HEK293 (cell line): ENCODE measurements at regions not wholly inside any gene's neighbourhood (a gene's known extent, or its start where the extent isn't known, plus 50 kb on each side); places are given as distances from the start of the nearest gene placed in this dataset.

Source experiments
- CTCF ChIA-PET: fragments of 350-600 bp; formaldehyde crosslinking; extraction: SDS; loops from one replicate; lab custom pipeline; 2021; ENCODE audit warnings: antibody characterized with exemption; lab: Yijun Ruan, JAX
- POLR2A ChIA-PET: fragments of 300-600 bp; formaldehyde crosslinking; extraction: SDS; loops from one replicate; lab custom pipeline; 2020; ENCODE audit warnings: antibody characterized with exemption, inconsistent platforms; lab: Yijun Ruan, JAX
- H3K27ac ChIP-seq: fragments of 200-500 bp; sonication (Bioruptor generic); 2 replicates; pipeline ENCODE4 v1.5.1; 2014; ENCODE audit warnings: low read depth, low read length, control low read depth, inconsistent platforms; ENCODE audit errors: extremely low read depth
- H3K36me3 ChIP-seq, 2 experiments: fragments of 200-500 bp in 1 of 2; sonication (Bioruptor generic) in 1 of 2; 1 replicate in 1 of 2; 2 replicates in 1 of 2; pipeline ENCODE4 v1.5.1; 2014 to 2017; ENCODE audit warnings: inconsistent platforms in 2 of 2, low read length in 2 of 2; ENCODE audit not compliant: control insufficient read depth in 2 of 2, insufficient read depth in 1 of 2
- H3K4me1 ChIP-seq: fragments of 200-500 bp; sonication (Bioruptor generic); 2 replicates; pipeline ENCODE4 v1.5.1; 2014; ENCODE audit warnings: mild to moderate bottlenecking, low read length, inconsistent platforms; ENCODE audit not compliant: control insufficient read depth, insufficient read depth
- H3K4me3 ChIP-seq: 2 replicates; pipeline ENCODE4 v1.5.1; 2011; ENCODE audit warnings: low read depth, mild to moderate bottlenecking, control low read depth, low read length, moderate library complexity
- H3K9me3 ChIP-seq: fragments of 200-500 bp; sonication (Bioruptor generic); 2 replicates; pipeline ENCODE4 v1.5.1; 2014; ENCODE audit warnings: low read depth, low read length, inconsistent platforms; ENCODE audit not compliant: control insufficient read depth, insufficient read depth
- EGR2 ChIP-seq: fragments of 450-650 bp; formaldehyde crosslinking; IDR thresholded peaks from 2 replicates; pipeline ENCODE4 v1.5.1; 2016; ENCODE audit warnings: low read depth, missing biosample characterization, missing genetic modification characterization
- KLF8 ChIP-seq: fragments of 450-650 bp; formaldehyde crosslinking; IDR thresholded peaks from 2 replicates; pipeline ENCODE4 v1.5.1; 2016; ENCODE audit warnings: missing biosample characterization, missing genetic modification characterization
- SP3 ChIP-seq: fragments of 450-650 bp; formaldehyde crosslinking; IDR thresholded peaks from 2 replicates; pipeline ENCODE4 v1.5.1; 2016; ENCODE audit warnings: missing biosample characterization, missing genetic modification characterization
- ZBTB21 ChIP-seq: fragments of 450-650 bp; formaldehyde crosslinking; IDR thresholded peaks from 2 replicates; pipeline ENCODE4 v1.5.1; 2017; ENCODE audit warnings: missing biosample characterization, missing genetic modification characterization
- ZBTB8A ChIP-seq: fragments of 450-650 bp; formaldehyde crosslinking; IDR thresholded peaks from 2 replicates; pipeline ENCODE4 v1.5.1; 2016; ENCODE audit warnings: missing biosample characterization, missing genetic modification characterization
- ZFP37 ChIP-seq: fragments of 450-650 bp; formaldehyde crosslinking; IDR thresholded peaks from 2 replicates; pipeline ENCODE4 v1.5.1; 2016; ENCODE audit warnings: missing biosample characterization, missing genetic modification characterization
- ZNF140 ChIP-seq: fragments of 450-650 bp; formaldehyde crosslinking; IDR thresholded peaks from 2 replicates; pipeline ENCODE4 v1.5.1; 2016; ENCODE audit warnings: missing biosample characterization, missing genetic modification characterization
- ZNF169 ChIP-seq: fragments of 450-650 bp; formaldehyde crosslinking; IDR thresholded peaks from 2 replicates; pipeline ENCODE4 v1.5.1; 2016; ENCODE audit warnings: missing biosample characterization, missing genetic modification characterization
- ZNF214 ChIP-seq: fragments of 450-650 bp; formaldehyde crosslinking; IDR thresholded peaks from 2 replicates; pipeline ENCODE4 v1.5.1; 2017; ENCODE audit warnings: missing biosample characterization, mild to moderate bottlenecking, missing genetic modification characterization, borderline replicate concordance
- ZNF223 ChIP-seq: fragments of 450-650 bp; formaldehyde crosslinking; IDR thresholded peaks from 2 replicates; pipeline ENCODE4 v1.5.1; 2016; ENCODE audit warnings: missing biosample characterization, missing genetic modification characterization
- ZNF248 ChIP-seq: fragments of 450-650 bp; formaldehyde crosslinking; IDR thresholded peaks from 2 replicates; pipeline ENCODE4 v1.5.1; 2017; ENCODE audit warnings: missing biosample characterization, missing genetic modification characterization
- ZNF274 ChIP-seq, 2 experiments: fragments of 200-500 bp in 1 of 2; fragments of 450-650 bp in 1 of 2; sonication (Bioruptor generic) in 1 of 2; formaldehyde crosslinking in 1 of 2; IDR thresholded peaks; 2 replicates each; pipeline versions ENCODE4 v1.5.1 to v1.6.1; 2014 to 2016; ENCODE audit warnings: borderline replicate concordance in 1 of 2, inconsistent platforms in 1 of 2, low read length in 1 of 2, missing biosample characterization in 1 of 2, missing genetic modification characterization in 1 of 2
- ZNF324 ChIP-seq: fragments of 450-650 bp; formaldehyde crosslinking; IDR thresholded peaks from 2 replicates; pipeline ENCODE4 v1.5.1; 2016; ENCODE audit warnings: missing biosample characterization, missing genetic modification characterization
- ZNF423 ChIP-seq: fragments of 450-650 bp; formaldehyde crosslinking; IDR thresholded peaks from 2 replicates; pipeline ENCODE4 v1.5.1; 2016; ENCODE audit warnings: missing biosample characterization, missing genetic modification characterization
- ZNF449 ChIP-seq: fragments of 450-650 bp; formaldehyde crosslinking; IDR thresholded peaks from 2 replicates; pipeline ENCODE4 v1.5.1; 2017; ENCODE audit warnings: missing biosample characterization, mild to moderate bottlenecking, missing genetic modification characterization, moderate library complexity
- ZNF560 ChIP-seq: fragments of 450-650 bp; formaldehyde crosslinking; IDR thresholded peaks from 2 replicates; pipeline ENCODE4 v1.5.1; 2017; ENCODE audit warnings: missing biosample characterization, missing genetic modification characterization, borderline replicate concordance
- ZNF571 ChIP-seq: fragments of 450-650 bp; formaldehyde crosslinking; IDR thresholded peaks from 2 replicates; pipeline ENCODE4 v1.5.0; 2017; ENCODE audit warnings: missing biosample characterization, missing genetic modification characterization
- ZNF610 ChIP-seq: fragments of 450-650 bp; formaldehyde crosslinking; IDR thresholded peaks from 2 replicates; pipeline ENCODE4 v1.5.1; 2016; ENCODE audit warnings: missing biosample characterization, missing genetic modification characterization, borderline replicate concordance
- ZNF677 ChIP-seq: fragments of 450-650 bp; IDR thresholded peaks from 2 replicates; pipeline ENCODE4 v1.5.0; 2018; ENCODE audit warnings: missing biosample characterization, mild to moderate bottlenecking, missing genetic modification characterization, moderate library complexity
- ZNF707 ChIP-seq: fragments of 450-650 bp; formaldehyde crosslinking; IDR thresholded peaks from 2 replicates; pipeline ENCODE4 v1.5.1; 2016; ENCODE audit warnings: missing biosample characterization, missing genetic modification characterization
- ZNF76 ChIP-seq: fragments of 450-650 bp; formaldehyde crosslinking; IDR thresholded peaks from 2 replicates; pipeline ENCODE4; 2016; ENCODE audit warnings: low read depth, missing biosample characterization, missing genetic modification characterization, borderline replicate concordance
- ZNF776 ChIP-seq: fragments of 450-650 bp; formaldehyde crosslinking; IDR thresholded peaks from 2 replicates; pipeline ENCODE4 v1.5.0; 2017; ENCODE audit warnings: missing biosample characterization, missing genetic modification characterization, borderline replicate concordance
- ZSCAN18 ChIP-seq: fragments of 450-650 bp; formaldehyde crosslinking; IDR thresholded peaks from 2 replicates; pipeline ENCODE4 v1.5.1; 2016; ENCODE audit warnings: missing biosample characterization, missing genetic modification characterization
- TF ChIP-seq, protein P1 (sequence below): fragments of 450-650 bp; formaldehyde crosslinking; IDR thresholded peaks from 2 replicates; pipeline ENCODE4 v1.5.1; 2017; ENCODE audit warnings: missing biosample characterization, missing genetic modification characterization
- TF ChIP-seq, protein P2 (sequence below): fragments of 450-650 bp; formaldehyde crosslinking; IDR thresholded peaks from 2 replicates; pipeline ENCODE4 v1.5.1; 2016; ENCODE audit warnings: missing biosample characterization, missing genetic modification characterization

GRCh38 chr2:2507417-2507997, 176.4 kb upstream of the MYT1L start:
- Histone ChIP-seq H3K4me1 (no peaks in the 10 kb centered on the region), H3K9me3 (no peaks in the 10 kb centered on the region), H3K36me3 (no peaks in the 10 kb centered on the region), H3K4me3 (no peak overlapping the region), H3K27ac (no peak overlapping the region)
- ChIA-PET CTCF (no interaction called here), POLR2A (no interaction called here)
- no peak for TF ChIP-seq ZNF274 (IDR thresholded peaks at IDR 0.05; ENCODE audit: low read length)
- TF ChIP-seq ZNF274 (tag by site-specific recombination; IDR thresholded peaks at IDR 0.05; ENCODE audit: borderline replicate concordance), result no peak
- no peak for TF ChIP-seq ZNF571 (tag by site-specific recombination)
- TF ChIP-seq, protein P1, sequence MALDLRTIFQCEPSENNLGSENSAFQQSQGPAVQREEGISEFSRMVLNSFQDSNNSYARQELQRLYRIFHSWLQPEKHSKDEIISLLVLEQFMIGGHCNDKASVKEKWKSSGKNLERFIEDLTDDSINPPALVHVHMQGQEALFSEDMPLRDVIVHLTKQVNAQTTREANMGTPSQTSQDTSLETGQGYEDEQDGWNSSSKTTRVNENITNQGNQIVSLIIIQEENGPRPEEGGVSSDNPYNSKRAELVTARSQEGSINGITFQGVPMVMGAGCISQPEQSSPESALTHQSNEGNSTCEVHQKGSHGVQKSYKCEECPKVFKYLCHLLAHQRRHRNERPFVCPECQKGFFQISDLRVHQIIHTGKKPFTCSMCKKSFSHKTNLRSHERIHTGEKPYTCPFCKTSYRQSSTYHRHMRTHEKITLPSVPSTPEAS (tag by site-specific recombination), result no peak
- TF ChIP-seq ZNF449 (tag by site-specific recombination), result no peak
- TF ChIP-seq ZNF248 (tag by site-specific recombination), result no peak
- TF ChIP-seq ZNF140 (tag by site-specific recombination), result no peak
- TF ChIP-seq ZNF76 (tag by site-specific recombination), result no peak
- TF ChIP-seq ZNF223 (tag by site-specific recombination), result no peak
- no peak for TF ChIP-seq ZSCAN18
- TF ChIP-seq ZNF324 (tag by site-specific recombination), result no peak
- no peak for TF ChIP-seq KLF8 (tag by site-specific recombination)
- TF ChIP-seq ZNF776 (tag by site-specific recombination), result no peak
- TF ChIP-seq ZNF560 (tag by site-specific recombination), result no peak

DNA sequence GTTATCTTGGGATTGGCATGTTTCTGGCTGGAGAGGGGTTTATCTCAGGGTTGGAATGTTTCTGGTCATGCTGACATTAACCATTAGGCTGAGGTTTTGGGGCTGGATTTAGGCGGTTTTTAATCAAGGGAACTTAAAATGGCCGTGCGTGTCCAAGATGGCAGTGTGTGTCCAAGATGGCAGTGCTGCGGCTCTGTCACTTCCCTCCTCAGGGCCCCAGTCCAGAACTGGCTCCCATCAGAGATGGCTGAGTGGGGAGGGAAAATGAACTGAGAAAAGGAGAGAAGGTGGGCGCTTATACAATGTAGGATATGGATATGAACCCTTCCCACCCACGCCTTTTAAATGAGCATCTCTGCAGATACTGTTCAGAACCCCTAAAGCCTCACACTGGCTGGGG, 175.5 kb upstream of the MYT1L start:
- ChIA-PET POLR2A (no interaction called here), CTCF (no interaction called here)
- H3K36me3 ChIP-seq, result no peaks in the 10 kb centered on the region
- H3K4me3 ChIP-seq, result no peak overlapping the region
- H3K4me1 ChIP-seq, result no peaks in the 10 kb centered on the region
- no peaks in the 10 kb centered on the region for H3K9me3 ChIP-seq
- no peak overlapping the region for H3K27ac ChIP-seq
- TF ChIP-seq ZFP37 (tag by site-specific recombination) (no peak), ZNF169 (tag by site-specific recombination) (no peak), SP3 (no peak)
- TF ChIP-seq, all 188 proteins: peak for 0

- POLR2A ChIA-PET, result no interaction called here
- Histone ChIP-seq H3K27ac (no peak overlapping the region), H3K36me3 (no peaks in the 10 kb centered on the region), H3K4me3 (no peak overlapping the region), H3K9me3 (no peaks in the 10 kb centered on the region), H3K4me1 (no peaks in the 10 kb centered on the region)
- CTCF ChIA-PET, result no interaction called here
- TF ChIP-seq ZNF610 (tag by site-specific recombination) (no peak), ZNF677 (tag by site-specific recombination) (no peak), ZNF214 (tag by site-specific recombination) (no peak), ZBTB8A (no peak), ZBTB21 (tag by site-specific recombination) (no peak), ZNF707 (tag by site-specific recombination) (no peak), ZNF423 (tag by site-specific recombination) (no peak), EGR2 (tag by site-specific recombination) (no peak)
- TF ChIP-seq, protein P2, sequence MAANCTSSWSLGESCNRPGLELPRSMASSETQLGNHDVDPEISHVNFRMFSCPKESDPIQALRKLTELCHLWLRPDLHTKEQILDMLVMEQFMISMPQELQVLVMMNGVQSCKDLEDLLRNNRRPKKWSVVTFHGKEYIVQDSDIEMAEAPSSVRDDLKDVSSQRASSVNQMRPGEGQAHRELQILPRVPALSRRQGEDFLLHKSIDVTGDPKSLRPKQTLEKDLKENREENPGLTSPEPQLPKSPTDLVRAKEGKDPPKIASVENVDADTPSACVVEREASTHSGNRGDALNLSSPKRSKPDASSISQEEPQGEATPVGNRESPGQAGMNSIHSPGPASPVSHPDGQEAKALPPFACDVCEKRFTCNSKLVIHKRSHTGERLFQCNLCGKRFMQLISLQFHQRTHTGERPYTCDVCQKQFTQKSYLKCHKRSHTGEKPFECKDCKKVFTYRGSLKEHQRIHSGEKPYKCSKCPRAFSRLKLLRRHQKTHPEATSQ, result no peak
Observed at GRCh38 chr2:2505604-2506003, 174.5 kb upstream of the MYT1L start.
